Mesenchymal stem cell (in vitro differentiated cells and primary cell): ENCODE measurements at regions not wholly inside any gene's neighbourhood (a gene's known extent, or its start where the extent isn't known, plus 50 kb on each side); places are given as distances from the start of the nearest gene placed in this dataset.

Experiments used
- DNase-seq: peaks from one replicate; pipeline ENCODE4 v3.0.0-alpha.2; 2013
- H2AFZ ChIP-seq: one replicate; pipeline ENCODE4 v1.6.1; 2013; ENCODE audit warnings: low read depth, mild to moderate bottlenecking, control low read depth, inconsistent platforms, low read length, moderate library complexity
- H2AK5ac ChIP-seq: 2 replicates; pipeline ENCODE4 v1.6.1; 2013; ENCODE audit warnings: low read length, moderate library complexity, mild to moderate bottlenecking, inconsistent platforms; ENCODE audit not compliant: severe bottlenecking
- H2BK120ac ChIP-seq: one replicate; pipeline ENCODE4 v1.6.1; 2013; ENCODE audit warnings: low read depth, mild to moderate bottlenecking, inconsistent platforms, low read length, moderate library complexity
- H2BK12ac ChIP-seq, 2 experiments: one replicate each; pipeline ENCODE4 v1.6.1; 2013; ENCODE audit warnings: inconsistent platforms in 2 of 2, low read length in 2 of 2, mild to moderate bottlenecking in 2 of 2, moderate library complexity in 2 of 2, control low read depth in 1 of 2
- H2BK15ac ChIP-seq: one replicate; pipeline ENCODE4 v1.6.1; 2013; ENCODE audit warnings: mild to moderate bottlenecking, low read depth, inconsistent platforms; ENCODE audit not compliant: poor library complexity, severe bottlenecking
- H2BK5ac ChIP-seq: 2 replicates; pipeline ENCODE4 v1.6.1; 2013; ENCODE audit warnings: low read depth, mild to moderate bottlenecking, low read length, control low read depth, inconsistent platforms; ENCODE audit not compliant: poor library complexity, severe bottlenecking
- H3K14ac ChIP-seq, 2 experiments: one replicate each; pipeline ENCODE4 v1.6.1; 2013; ENCODE audit warnings: inconsistent platforms in 2 of 2, low read length in 2 of 2, control low read depth in 1 of 2, mild to moderate bottlenecking in 1 of 2, moderate library complexity in 1 of 2
- H3K18ac ChIP-seq, 2 experiments: one replicate each; pipeline ENCODE4 v1.6.1; 2013; ENCODE audit warnings: inconsistent platforms in 2 of 2, low read length in 2 of 2, control low read depth in 1 of 2, low read depth in 1 of 2, mild to moderate bottlenecking in 1 of 2
- H3K23ac ChIP-seq, 2 experiments: one replicate each; pipeline ENCODE4 v1.6.1; 2013; ENCODE audit warnings: inconsistent platforms in 2 of 2, low read length in 2 of 2, mild to moderate bottlenecking in 2 of 2, moderate library complexity in 2 of 2, control low read depth in 1 of 2
- H3K27ac ChIP-seq: 2 replicates; pipeline ENCODE4 v1.5.1; 2013; ENCODE audit warnings: mild to moderate bottlenecking, moderate library complexity, low read length, control low read depth, inconsistent platforms; ENCODE audit not compliant: poor library complexity, severe bottlenecking
- H3K27me3 ChIP-seq, 2 experiments: 2 replicates each; pipeline versions ENCODE4 v1.6.1 to v1.7.0; 2013; ENCODE audit warnings: low read length in 2 of 2, mild to moderate bottlenecking in 2 of 2, moderate library complexity in 2 of 2, control low read depth in 1 of 2, inconsistent platforms in 1 of 2; ENCODE audit not compliant: control insufficient read depth in 1 of 2, insufficient read depth in 1 of 2
- H3K36me3 ChIP-seq, 2 experiments: 2 replicates each; pipeline versions ENCODE4 v1.6.1 to v1.7.0; 2013; ENCODE audit warnings: low read length in 2 of 2, control low read depth in 1 of 2, inconsistent platforms in 1 of 2, low read depth in 1 of 2, mild to moderate bottlenecking in 1 of 2; ENCODE audit not compliant: insufficient read depth in 2 of 2, control insufficient read depth in 1 of 2
- H3K4ac ChIP-seq, 2 experiments: one replicate each; pipeline ENCODE4 v1.6.1; 2013; ENCODE audit warnings: inconsistent platforms in 2 of 2, low read length in 2 of 2, mild to moderate bottlenecking in 2 of 2, moderate library complexity in 2 of 2, control low read depth in 1 of 2, low read depth in 1 of 2
- H3K4me1 ChIP-seq: 2 replicates; pipeline ENCODE4 v1.6.1; 2013; ENCODE audit warnings: low read depth, low read length, control low read depth; ENCODE audit not compliant: control insufficient read depth, insufficient read depth
- H3K4me2 ChIP-seq: 2 replicates; pipeline ENCODE4 v1.6.1; 2013; ENCODE audit warnings: low read length, mild to moderate bottlenecking, inconsistent platforms; ENCODE audit not compliant: poor library complexity, severe bottlenecking
- H3K4me3 ChIP-seq, 2 experiments: 2 replicates each; pipeline versions ENCODE4 v1.5.1 to v1.7.0; 2013; ENCODE audit warnings: low read length in 2 of 2, mild to moderate bottlenecking in 2 of 2, control low read depth in 1 of 2, low read depth in 1 of 2; ENCODE audit not compliant: insufficient read depth in 1 of 2
- H3K79me1 ChIP-seq: replicated peaks from 2 replicates; pipeline ENCODE4 v1.6.1; 2013; ENCODE audit warnings: mild to moderate bottlenecking, control low read depth, low read length, inconsistent platforms; ENCODE audit not compliant: poor library complexity, severe bottlenecking
- H3K9ac ChIP-seq: 2 replicates; pipeline ENCODE4 v1.7.0; 2013; ENCODE audit warnings: mild to moderate bottlenecking, low read length, moderate library complexity
- H3K9me3 ChIP-seq: 2 replicates; pipeline ENCODE4 v1.7.0; 2013; ENCODE audit warnings: mild to moderate bottlenecking, low read length; ENCODE audit not compliant: control insufficient read depth
- H4K8ac ChIP-seq: one replicate; pipeline ENCODE4 v1.6.1; 2013; ENCODE audit warnings: inconsistent platforms, mild to moderate bottlenecking, low read length, moderate library complexity
- H4K91ac ChIP-seq: one replicate; pipeline ENCODE4 v1.6.1; 2013; ENCODE audit warnings: mild to moderate bottlenecking, low read length, inconsistent platforms
- WGBS: methylation state at CpG from one replicate; pipeline ENCODE4 v1.1.7; 2013; ENCODE audit warnings: mixed read lengths; 5-methylcytosine and 5-hydroxymethylcytosine counted together

DNA sequence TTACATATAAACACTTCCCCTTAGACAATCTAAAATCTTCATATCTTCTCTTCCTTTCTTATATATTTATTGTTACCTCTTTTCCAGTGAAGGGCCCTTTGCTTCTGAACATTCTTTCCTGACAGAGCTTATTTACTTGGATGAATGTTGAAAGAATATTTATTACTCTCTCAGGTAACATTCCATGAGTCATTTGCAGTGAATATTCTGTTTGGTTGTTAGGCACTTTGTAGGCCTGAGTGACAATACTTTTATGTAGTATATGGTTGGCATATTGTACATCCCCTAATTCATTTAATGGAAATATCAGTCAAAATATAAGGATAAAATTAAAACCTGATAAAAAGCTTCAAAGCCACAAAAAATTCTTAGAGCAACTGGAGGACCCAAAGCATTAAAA, 260.9 kb upstream of the KCNMB2 start:
- H3K27me3 ChIP-seq = no peaks in the 10 kb centered on the region
- H3K4me1 ChIP-seq = no peaks in the 10 kb centered on the region
- H3K27ac ChIP-seq = no peak overlapping the region
- no peak overlapping the region for H3K23ac ChIP-seq
- no peak overlapping the region for H2BK120ac ChIP-seq
- no peak overlapping the region for H3K18ac ChIP-seq
- no peaks in the 10 kb centered on the region for H3K36me3 ChIP-seq
- no peak overlapping the region for H3K14ac ChIP-seq
- H2BK15ac ChIP-seq = no peak overlapping the region
- no peak for DNase-seq
- H3K9me3 ChIP-seq = peaks cover 34% of the 10 kb centered on the region
- H2BK12ac ChIP-seq = no peak overlapping the region
- H4K91ac ChIP-seq = no peak overlapping the region
- no peaks in the 10 kb centered on the region for H3K79me1 ChIP-seq
- no peak overlapping the region for H2AFZ ChIP-seq
- H2AK5ac ChIP-seq = no peak overlapping the region
- H3K4ac ChIP-seq = no peak overlapping the region
- H3K9ac ChIP-seq = no peak overlapping the region
- no peak overlapping the region for H3K4me2 ChIP-seq
- no peak overlapping the region for H2BK5ac ChIP-seq
- H4K8ac ChIP-seq = no peak overlapping the region
- no peak overlapping the region for H3K4me3 ChIP-seq

DNA sequence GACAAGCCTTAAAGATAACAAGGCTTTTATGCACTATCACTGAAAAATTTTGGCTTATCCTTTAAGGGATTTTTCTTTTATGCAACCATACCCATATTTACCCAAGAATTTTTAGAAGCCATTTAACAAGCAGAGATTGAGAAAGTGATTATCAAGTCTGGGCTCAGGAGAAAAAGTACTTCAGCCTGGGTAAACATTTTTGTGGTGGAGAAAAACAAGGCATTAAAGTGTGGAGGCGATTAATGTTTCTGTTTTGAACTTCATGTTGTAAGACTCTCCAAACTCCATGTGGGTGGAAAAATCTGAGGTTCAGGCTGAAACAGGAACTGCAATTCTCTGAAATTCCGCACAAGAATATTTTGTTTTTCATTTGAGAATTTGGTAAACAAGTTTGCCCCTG, 260.4 kb upstream of the KCNMB2 start:
- no peak overlapping the region for H2BK15ac ChIP-seq

DNA sequence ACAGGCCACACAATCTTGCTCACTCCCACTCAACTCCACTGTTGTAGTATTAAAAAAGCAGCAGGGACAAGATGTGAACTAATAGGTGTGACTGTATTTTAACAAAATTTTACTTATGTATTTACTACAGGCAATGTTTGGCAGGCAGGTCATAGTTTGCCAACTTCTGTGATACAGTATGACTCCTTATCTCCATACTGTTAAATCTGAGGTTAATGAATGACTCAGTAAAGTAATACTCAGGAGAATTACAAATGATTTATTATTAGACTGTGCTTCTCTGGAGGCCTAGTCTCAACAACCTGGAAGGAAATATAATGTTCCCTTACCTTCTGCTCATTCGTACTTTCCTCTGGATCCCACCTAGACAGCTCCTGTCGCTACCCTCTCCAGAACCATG, 258.6 kb upstream of the KCNMB2 start:
- H3K14ac ChIP-seq = no peak overlapping the region
- no peak overlapping the region for H3K4me2 ChIP-seq
- DNase-seq = no peak
- no peak overlapping the region for H2BK5ac ChIP-seq
- no peak overlapping the region for H3K27ac ChIP-seq
- no peak overlapping the region for H3K23ac ChIP-seq
- no peak overlapping the region for H2AK5ac ChIP-seq
- H2BK12ac ChIP-seq = no peak overlapping the region
- H3K18ac ChIP-seq = no peak overlapping the region
- H3K27me3 ChIP-seq = no peaks in the 10 kb centered on the region
- H4K8ac ChIP-seq = no peak overlapping the region
- whole genome bisulfite sequencing = 96% methylated on average over 2 of the region's 2 CpGs
- H3K4me3 ChIP-seq = no peak overlapping the region
- H4K91ac ChIP-seq = no peak overlapping the region
- no peak overlapping the region for H3K4ac ChIP-seq
- no peaks in the 10 kb centered on the region for H3K36me3 ChIP-seq
- no peaks in the 10 kb centered on the region for H3K4me1 ChIP-seq
- H3K9me3 ChIP-seq = peaks cover 51% of the 10 kb centered on the region
- H2BK120ac ChIP-seq = no peak overlapping the region
- H2AFZ ChIP-seq = no peak overlapping the region
- H3K79me1 ChIP-seq = no peaks in the 10 kb centered on the region
- no peak overlapping the region for H2BK15ac ChIP-seq
- no peak overlapping the region for H3K9ac ChIP-seq

More for the DNA sequence above, 260.4 kb upstream of the KCNMB2 start:
- Histone ChIP-seq H3K27ac (no peak overlapping the region), H3K18ac (no peak overlapping the region), H3K23ac (no peak overlapping the region), H3K14ac (no peak overlapping the region), H3K4me3 (no peak overlapping the region), H2BK120ac (no peak overlapping the region), H3K36me3 (no peaks in the 10 kb centered on the region), H3K4me2 (no peak overlapping the region), H3K27me3 (no peaks in the 10 kb centered on the region), H3K9me3 (peaks cover 38% of the 10 kb centered on the region), H2BK12ac (no peak overlapping the region), H3K4ac (no peak overlapping the region), H4K8ac (no peak overlapping the region), H2BK5ac (no peak overlapping the region), H2AFZ (no peak overlapping the region), H3K9ac (no peak overlapping the region), H4K91ac (no peak overlapping the region), H3K4me1 (no peaks in the 10 kb centered on the region), H2AK5ac (no peak overlapping the region), H3K79me1 (no peaks in the 10 kb centered on the region)
- WGBS = 75% methylated on average over 2 of the region's 2 CpGs
- DNase-seq = peak; percentile 34

DNA sequence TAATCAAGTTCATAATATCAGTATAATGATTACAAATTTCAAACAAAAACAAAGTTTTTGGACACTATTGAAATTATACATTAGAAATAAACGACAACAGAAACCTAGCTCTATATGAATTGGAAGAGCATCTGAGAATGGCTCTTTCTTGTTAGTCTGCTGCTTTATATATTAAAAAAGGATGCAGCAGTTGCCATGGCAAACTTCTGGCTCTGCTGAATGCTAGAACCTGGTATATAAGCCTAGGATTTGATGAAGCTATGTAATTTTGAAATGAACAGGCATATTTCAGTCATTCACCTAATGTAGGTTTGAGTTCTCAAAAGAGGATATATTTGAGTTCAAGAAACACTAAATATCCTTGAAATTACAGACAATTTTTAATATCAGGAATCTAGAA, 252.7 kb upstream of the KCNMB2 start:
- Histone ChIP-seq H2BK120ac (no peak overlapping the region), H2BK15ac (no peak overlapping the region), H3K4me3 (no peak overlapping the region), H3K14ac (no peak overlapping the region), H3K27ac (no peak overlapping the region), H3K4ac (no peak overlapping the region), H3K23ac (no peak overlapping the region), H2BK5ac (no peak overlapping the region), H3K27me3 (no peaks in the 10 kb centered on the region), H2AK5ac (no peak overlapping the region), H3K18ac (no peak overlapping the region), H3K9me3 (peaks cover 42% of the 10 kb centered on the region), H2AFZ (no peak overlapping the region), H3K4me1 (no peaks in the 10 kb centered on the region), H2BK12ac (no peak overlapping the region), H4K91ac (no peak overlapping the region), H4K8ac (no peak overlapping the region), H3K79me1 (no peaks in the 10 kb centered on the region), H3K4me2 (no peak overlapping the region), H3K36me3 (no peaks in the 10 kb centered on the region), H3K9ac (no peak overlapping the region)
- 100% methylated on average over 1 of the region's 1 CpG for WGBS
- no peak for DNase-seq
